ENCODE measurements at regions not wholly inside any gene's neighbourhood (a gene's known extent, or its start where the extent isn't known, plus 50 kb on each side); places are given as distances from the start of the nearest gene placed in this dataset.
"Not testable (repeated sequence)": the region's sequence is repeated elsewhere in the genome, so short reads cannot be mapped to it uniquely, and the experiment has no call there.

DNA sequence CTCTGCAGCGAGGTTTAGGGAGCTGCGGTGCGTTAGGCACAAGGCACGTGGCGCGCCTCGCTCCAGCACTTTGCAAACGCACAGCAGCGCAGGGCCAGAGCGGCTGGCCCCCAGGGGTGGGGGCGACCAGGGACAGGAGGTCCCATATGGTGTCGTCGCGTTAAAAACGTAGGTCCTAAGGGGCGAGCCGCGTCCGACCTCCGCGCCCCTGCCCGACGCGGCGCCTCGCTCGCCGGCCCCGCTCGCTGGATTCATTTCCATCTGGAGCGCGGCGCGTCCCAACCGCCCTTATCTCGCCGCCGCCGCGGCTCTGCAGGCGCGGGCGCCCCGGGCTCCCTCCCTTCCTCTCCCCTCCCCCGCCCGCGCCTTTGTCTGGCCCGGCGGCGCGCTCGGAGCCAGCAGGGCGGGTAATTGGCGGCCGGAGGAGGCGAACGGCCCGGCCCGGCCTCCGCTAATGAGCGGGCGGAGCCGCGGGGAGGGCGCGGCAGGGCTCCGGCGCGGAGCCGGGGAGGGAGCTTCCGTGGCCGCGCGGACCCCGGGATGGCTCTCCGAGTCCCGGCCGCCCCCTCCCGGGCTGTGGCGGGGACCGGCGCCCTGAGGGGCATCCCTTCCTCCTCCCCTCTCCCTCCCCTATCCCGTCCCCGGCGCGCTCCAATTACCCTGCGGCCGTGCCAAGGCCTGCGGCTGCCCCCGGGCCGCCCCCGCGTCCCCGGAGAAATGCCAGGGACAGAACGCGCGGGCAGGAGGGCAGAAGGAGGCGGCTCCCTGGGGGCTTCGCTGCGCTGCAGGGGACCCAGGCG is 409.0 kb downstream of the BCOR start:
- peak; percentile 58 to 94 (median 93) for DNase-seq

DNA sequence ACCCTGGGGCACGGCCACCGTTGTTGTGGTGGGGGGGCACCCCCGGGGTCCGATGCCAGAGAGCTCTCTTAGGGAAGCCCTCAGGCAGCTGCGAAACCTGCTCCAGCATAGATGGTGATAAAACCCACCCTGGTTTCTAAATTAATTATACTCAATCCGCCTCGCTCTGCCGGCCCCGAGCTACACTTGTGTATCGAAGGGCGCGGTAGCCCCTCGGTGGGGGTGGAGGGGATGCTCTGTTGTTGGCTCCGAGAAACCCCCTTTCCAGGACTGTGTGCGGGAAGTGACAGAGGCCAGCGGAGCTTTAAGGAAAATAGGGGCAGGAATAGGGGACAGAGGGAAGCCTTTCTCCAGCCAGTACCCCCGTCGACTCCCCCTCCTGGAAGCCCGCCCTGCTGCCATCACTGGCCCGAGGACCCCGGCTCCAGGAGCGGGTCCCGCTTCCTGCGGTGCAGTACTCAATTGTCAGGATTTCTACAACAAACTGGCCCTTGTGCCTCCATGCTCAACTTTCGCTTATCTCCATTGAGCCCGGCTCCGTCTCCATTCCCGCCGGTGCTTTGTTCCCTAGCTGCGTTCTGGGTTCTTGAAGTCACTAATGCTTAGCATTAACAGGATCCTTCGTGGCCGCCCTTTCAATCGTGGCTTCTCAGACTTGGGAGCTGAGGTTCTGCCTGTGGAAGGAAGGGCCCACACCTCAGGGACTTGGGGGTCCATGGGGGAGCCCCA is 408.2 kb downstream of the BCOR start:
- peak in 2 of 3 experiments; percentile 65 to 68 for DNase-seq

- peak in 2 of 3 experiments; percentile 10 to 62 for DNase-seq
These were observed 407.0 kb downstream of the BCOR start for GRCh38 chrX:39690541-39691415.

- no peak for DNase-seq
These were observed 406.0 kb downstream of the BCOR start for GRCh38 chrX:39691724-39692123.

DNA sequence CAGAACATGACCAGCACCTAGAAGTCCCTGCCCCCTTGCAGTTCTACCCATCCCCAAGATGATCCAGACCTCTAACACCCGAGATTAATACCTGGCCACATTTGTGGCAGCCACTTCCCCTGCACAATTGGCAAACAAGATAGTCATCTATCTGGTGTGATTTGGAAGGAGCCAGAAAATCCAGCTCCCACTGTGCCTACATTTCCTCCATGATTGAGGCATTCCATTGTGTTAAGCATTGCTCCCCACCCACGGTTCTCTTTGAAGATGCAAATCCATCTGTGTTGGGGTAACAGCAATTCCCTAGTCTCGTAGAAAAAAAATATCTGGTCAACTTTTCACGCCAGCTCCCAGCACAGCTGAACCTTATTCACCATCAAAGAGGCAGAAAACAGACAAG is 405.0 kb downstream of the BCOR start:
- no peak for DNase-seq

- DNase-seq = peak in 1 of 3 experiments; percentile 31
These were observed 404.5 kb downstream of the BCOR start for GRCh38 chrX:39693298-39693697.

DNA sequence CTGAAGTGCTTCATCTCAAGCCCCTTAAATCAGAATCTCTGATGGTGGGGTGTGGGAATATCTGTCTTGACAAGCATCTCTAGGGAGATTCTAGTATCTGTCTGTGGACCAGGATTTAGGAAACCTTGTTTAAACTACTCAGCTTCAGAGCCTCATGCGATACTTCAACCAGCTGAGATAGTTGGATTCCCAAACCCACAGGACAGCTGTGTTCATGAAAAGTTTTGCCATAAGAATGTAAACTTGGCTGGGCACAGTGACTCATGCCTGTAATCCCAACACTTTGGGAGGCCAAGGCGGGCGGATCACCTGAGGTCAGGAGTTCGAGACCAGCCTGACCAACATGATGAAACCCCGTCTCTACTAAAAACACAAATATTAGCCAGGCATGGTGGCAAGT is 395.1 kb downstream of the BCOR start:
- not testable (repeated sequence) for DNase-seq

DNA sequence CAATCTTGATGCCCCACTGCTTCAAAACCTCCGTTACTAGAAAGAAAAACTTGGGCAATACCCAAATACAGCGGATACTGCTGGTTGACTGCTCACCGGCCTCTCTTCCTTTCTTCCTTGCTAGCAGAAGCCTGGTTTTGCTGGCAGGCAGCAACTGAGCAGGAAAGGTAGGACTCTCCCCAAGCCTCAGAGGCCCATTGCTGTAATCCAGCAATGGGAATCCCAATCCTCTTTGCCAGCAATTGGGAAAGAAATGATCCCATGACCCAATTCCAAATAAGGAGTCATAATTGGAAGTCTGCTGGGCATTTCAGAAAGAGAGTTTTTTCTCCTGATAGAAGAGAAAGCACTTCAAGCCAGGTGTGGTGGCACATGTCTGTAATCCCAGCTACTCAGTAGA is 394.5 kb downstream of the BCOR start:
- no peak for DNase-seq

DNA sequence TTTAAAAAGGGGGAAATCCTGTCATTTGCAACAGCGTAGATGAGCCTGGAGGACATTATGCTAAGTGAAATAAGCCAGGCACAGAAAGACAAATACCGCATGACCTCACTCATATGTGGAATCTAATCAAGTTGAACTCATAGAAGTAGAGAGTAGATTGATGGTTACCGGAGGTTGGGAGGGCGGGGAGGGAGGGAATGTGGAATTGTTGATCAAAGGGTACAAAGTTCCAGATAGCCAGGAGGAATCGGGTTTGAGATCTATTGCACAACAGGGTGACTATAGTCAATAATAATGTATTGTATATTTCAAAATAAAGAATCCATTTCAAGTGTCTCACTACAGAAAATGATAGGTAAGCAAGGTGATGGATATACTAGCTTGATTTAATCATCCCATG is 393.2 kb downstream of the BCOR start:
- DNase-seq = no peak

- DNase-seq = peak in 2 of 3 experiments; percentile 6 to 32
These were observed 392.5 kb downstream of the BCOR start for GRCh38 chrX:39705290-39705689.

GRCh38 chrX:39709364-39709763 is 388.4 kb downstream of the BCOR start:
- DNase-seq = no peak

GRCh38 chrX:39709812-39710211 is 387.9 kb downstream of the BCOR start:
- no peak for DNase-seq

DNA sequence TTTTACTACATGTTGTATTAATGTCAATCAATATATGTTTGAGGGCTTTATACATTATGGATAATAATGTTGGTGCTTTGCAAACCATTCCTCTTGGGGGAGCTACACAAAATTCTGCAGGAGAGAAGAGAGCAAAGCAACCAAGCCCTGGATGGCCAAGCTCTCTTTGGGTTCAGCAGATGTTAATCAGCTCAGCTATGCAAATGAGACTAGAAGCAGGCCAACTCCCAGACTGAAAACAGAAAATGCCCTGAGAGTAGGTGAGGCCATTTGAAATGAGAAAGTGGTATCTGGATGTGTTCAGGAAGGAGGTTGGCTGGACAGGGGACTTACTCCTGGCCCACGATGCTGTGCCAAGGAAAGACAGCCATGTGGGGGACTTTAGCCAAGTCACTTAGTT is 387.0 kb downstream of the BCOR start:
- DNase-seq = no peak

DNA sequence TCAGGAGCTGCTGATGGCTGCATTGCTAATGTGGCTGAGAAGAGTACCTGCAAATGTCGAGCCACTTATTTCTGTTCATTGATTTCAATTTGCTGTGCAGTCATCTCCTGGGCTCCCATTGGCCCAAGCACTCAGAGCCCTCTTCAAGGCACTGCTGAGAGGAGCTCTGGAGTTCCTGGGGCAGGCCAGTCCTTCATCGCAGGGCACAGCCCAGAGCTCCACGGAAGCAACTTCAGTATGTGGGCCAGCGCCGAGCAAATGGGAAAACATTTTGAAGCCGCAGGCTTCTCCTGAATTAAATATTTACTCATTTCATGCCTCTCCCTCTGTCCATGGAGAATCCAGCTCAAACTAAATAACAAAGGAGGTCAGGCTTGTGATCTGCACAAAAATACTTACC is 383.3 kb downstream of the BCOR start:
- peak in 2 of 3 experiments; percentile 67 to 92 for DNase-seq

DNA sequence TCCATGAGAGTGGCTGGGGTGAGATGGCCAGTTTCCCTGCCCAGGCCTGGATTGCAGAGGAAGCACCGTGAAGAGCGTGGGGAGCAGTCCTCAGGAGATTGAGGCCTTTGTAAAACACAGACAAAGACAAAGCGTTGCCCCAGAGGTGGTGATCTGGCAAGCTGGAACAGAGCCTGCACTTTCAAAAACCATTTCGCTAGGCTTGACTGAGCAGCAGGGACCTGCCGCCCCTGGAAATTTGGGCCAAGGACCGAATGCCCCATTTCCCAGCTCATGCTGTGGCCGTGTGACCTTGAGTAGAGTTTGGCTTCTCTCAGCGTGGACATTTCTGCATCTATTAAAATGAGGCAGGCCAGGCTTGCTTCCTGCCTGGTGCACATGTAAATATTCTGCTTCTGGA is 381.4 kb downstream of the BCOR start:
- no peak for DNase-seq

GRCh38 chrX:39716802-39717540 is 380.8 kb downstream of the BCOR start:
- no peak for DNase-seq

DNA sequence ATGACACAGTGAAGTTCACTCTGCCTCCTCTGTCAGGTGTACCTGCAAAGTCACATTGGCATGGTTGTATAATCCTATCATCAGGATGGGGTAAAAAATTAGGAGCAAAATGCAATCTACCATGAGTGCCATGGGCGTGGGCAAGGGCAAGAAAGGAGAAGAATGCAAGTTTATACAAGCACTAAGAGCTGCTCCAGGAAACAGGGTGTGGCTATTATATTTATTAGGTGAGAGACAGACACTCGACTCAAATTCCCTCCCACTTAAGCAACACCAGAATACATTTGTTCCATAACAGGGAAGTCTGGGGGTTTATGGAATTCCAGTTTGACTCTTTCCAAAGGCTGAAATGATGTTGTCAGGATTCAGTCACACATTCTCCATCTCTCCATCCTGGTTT is 378.8 kb downstream of the BCOR start:
- no peak for DNase-seq

- no peak for DNase-seq
These were observed 376.8 kb downstream of the BCOR start for GRCh38 chrX:39720945-39721344.

- DNase-seq = no peak
These were observed 376.0 kb downstream of the BCOR start for GRCh38 chrX:39721566-39722279.

GRCh38 chrX:39724544-39724943 is 373.2 kb downstream of the BCOR start:
- no peak for DNase-seq

- DNase-seq = no peak
These were observed 372.6 kb downstream of the BCOR start for GRCh38 chrX:39725114-39725513.

All from NCI-H1417 (cell line).